HG03558 (cell line): ENCODE measurements at regions not wholly inside any gene's neighbourhood (a gene's known extent, or its start where the extent isn't known, plus 50 kb on each side); places are given as distances from the start of the nearest gene placed in this dataset.
"Not testable (repeated sequence)": the region's sequence is repeated elsewhere in the genome, so short reads cannot be mapped to it uniquely, and the experiment has no call there.

Experiments used
- ATAC-seq: cut with Tn5 transposase; IDR thresholded peaks from one replicate; pipeline ENCODE4 v1.9.1; 2021; ENCODE audit warnings: moderate number of reproducible peaks; ENCODE audit not compliant: unreplicated experiment; ENCODE audit errors: extremely low read depth

DNA sequence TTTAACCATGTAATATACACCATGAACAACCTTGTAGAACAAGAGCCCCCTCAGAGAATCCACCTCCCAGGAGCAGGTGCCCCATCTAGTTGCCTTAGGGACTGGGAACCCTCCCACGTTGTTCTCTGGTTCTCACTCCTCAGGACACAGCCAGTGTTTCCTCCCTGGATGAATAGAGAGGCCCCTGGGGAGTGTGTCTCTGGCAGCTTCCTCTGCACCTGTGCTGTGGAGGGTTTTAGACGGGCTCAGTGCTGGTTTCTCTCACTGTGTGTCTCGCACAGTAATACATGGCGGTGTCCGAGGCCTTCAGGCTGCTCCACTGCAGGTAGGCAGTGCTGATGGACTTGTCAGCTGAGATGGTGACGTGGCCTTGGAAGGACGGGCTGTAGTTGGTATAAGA is 581.3 kb downstream of the TMEM121 start:
- no peak for ATAC-seq

DNA sequence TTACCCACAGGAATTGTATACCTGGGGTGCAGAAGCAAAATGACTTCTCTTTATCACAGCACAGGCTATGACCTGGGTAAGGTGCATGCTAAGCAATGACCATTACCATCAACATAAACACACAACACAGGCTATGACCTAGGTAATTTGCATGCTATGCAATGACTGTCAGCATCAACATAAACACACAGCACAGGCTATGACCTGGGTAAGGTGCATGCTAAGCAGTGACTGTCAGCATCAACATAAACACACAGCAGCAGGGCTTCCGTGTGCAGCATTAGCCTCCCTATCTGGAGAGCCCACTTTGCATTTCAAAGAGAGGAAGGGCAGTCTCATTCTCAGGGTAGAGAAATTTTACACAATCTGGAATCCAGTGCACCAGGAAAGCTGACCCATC is 583.0 kb downstream of the TMEM121 start:
- no peak for ATAC-seq

DNA sequence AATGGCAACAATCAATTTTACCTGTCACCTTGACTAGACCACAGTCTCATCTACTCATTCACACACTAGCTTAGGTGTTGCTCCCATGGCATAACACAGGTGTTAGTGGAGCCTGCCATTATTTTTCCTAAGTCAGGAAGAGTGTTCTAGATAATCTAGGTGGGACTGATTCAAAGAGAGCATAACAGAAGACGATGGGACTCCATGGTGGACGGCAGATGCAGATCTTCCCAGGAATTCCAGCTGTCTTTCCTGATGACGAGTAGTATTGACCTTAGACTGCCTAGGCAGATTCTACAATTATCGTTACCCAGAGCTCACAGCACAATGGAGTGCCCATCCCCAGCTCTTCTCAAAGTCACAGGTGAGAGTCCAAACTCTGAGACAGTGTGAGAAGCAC is 589.0 kb downstream of the TMEM121 start:
- no peak for ATAC-seq

DNA sequence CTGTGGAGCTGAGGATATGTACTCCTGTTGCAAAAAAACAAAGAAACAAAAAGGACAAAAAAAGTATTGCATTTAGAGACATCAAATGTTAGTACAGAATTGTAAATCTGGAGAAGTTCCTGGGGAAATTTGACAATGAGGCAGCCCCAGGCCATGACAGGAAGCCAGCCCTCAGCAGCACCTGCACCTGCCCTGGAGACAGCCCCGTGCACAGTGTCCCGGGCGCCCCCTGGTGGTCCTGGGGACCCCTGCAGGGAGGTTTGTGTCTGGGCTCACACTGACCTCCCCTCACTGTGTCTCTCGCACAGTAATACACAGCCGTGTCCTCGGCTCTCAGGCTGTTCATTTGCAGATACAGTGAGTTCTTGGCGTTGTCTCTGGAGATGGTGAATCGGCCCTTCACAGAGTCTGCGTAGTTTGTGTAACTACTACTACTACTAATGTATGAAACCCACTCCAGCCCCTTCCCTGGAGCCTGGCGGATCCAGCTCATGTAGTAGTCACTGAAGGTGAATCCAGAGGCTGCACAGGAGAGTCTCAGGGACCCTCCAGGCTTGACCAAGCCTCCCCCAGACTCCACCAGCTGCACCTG is 590.1 kb downstream of the TMEM121 start:
- ATAC-seq, result not testable (repeated sequence)

DNA sequence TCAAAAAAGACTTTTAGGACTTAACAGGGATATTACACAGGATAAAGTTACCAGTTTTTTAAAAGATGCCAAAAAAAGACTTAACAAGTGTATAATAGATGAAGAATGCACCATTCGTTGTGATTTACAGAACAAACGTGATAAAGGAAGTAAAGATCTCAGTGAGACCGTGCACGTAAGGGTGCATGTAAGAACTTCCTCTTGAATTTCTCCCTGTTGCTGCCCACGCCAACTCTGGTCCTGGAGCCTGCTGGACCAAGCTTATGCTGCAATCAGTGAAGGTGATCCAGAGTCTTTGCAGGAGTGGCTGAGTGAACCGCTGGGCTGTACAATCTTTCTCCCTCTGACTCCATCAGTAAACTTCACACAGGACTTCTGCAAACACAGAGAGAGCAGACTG is 593.7 kb downstream of the TMEM121 start:
- no peak for ATAC-seq

DNA sequence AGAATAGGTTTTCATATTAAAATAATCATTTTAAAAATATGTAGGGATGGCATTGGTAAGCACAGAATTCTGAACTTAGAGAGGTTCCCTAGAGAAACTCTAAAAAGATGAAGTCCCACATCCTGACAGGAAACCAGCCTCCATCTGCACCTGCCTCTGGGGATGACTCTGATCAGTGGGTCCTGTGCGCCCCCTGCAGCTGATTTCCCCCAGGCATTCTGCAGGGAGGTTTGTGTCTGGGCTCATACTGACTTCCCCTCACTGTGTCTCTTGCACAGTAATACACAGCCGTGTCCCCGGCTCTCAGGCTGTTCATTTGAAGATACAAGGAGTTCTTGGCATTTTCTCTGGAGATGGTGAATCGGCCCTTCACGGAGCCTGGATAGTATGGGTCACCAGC is 602.9 kb downstream of the TMEM121 start:
- ATAC-seq, result no peak

DNA sequence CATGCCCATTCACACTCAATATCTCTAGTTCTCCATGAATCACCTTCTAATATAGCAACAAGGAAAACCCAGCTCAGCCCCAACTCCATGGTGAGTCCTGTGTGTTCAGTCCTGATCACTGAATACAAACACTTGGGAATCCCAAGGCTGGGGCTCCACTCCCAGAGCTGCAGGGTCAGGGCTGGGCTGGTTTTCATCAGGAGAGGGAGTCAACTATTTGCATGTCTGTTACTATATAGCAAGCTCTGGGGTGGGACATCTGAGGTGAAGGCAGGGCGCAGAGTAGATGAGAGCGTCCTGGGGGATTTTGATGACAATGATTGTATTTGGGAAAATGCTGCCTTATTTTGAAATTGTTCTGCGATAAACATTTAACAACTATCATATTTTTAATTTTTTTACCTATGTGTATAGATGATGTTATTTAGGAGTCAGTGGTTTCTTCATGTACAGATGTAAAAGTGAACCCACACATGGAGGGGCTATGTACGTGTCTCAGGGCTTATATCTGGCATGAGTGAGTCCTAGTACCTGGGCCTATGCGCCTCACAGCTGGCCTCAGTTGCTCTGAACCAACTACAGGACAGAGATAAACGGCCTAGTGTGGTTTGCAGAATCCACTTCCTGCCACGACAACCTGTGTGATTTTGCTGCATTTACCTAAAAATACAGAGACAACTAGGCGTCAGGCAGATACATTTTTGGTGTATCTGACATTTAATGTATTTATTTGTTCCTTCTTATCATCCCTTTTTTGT is 603.7 kb downstream of the TMEM121 start:
- ATAC-seq, result not testable (repeated sequence)

DNA sequence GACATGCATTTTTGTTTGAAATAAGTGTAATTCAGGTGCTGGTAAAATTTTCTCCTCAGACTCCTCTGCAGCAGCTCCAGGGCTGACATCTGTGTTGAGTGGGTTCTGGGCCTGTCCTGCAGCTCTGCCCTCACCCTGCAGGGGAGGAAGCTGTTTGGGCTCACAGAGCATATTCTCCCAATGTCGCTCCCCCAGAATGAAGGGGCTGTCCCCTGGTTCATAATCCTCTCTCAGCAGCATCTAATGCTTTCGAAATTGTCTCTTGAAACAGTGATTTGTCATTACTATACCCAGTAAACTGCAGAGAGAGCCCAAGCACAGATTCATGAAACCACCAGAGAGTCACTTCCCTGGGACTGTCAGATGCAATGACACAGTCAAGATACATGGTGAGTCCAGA is 606.7 kb downstream of the TMEM121 start:
- ATAC-seq, result not testable (repeated sequence)

DNA sequence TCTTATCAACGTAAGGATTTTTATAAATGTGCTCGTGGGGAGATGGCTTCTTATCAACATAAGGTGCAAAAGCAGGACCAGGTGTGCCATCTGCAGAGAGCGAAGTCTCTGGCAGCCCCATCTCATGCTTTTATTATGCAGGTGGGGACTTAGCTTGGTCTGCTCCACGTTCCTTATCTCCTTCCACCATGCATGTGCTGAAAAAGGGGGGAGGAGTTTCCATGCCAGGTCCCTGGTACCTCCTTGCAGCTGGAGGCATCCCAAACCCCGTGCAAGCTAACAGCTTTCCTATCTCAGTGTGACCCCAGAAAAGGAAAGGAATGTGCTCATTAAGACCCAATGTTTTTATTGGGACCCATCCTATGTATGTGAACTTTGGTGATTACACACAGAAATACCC is 608.5 kb downstream of the TMEM121 start:
- no peak for ATAC-seq

DNA sequence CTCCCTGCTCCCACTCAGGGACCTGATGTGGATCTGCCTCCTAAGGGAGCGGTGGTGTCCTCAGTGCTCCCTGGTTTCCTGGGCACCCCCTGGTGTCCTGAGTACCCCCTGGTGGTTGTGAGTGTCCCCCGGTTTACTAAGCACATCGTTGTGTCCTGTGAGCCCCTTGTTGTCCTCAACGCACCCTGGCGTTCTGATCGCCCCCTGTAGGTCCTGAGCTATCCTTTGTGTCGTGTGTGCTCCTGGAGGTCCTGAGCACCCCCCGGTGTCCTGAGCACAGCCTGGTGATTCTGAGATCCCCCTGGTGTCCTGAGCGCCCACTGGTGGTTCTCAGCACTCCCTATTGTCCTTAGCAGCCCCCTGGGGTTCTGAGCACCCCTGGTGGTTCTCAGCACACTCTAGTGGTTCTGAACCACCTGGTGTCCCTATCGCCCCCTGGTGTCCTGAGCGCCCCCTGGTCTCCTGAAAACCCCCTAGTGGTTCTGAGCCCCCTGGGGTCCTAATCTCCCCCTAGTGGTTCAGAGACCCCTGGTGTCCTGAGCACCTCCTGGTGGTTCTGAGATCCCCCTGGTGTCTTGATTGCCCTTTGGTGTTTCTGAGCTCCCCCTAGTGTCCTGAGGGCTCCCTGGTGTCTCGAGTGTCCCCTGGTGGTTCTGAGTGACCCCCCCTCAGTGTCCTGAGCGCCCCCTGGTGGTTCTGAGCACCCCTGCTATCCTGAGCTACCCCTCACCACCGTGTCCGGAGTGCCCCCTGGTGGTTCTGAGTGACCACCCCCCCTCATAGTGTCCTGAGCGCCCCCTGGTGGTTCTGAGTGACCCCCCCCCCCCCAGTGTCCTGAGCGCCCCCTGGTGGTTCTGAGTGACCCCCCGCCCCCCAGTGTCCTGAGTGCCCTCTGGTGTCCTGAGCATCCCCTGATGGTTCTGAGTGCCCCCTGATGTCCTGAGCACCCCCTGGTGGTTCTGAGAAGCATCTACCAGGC is 615.1 kb downstream of the TMEM121 start:
- ATAC-seq, result no peak

DNA sequence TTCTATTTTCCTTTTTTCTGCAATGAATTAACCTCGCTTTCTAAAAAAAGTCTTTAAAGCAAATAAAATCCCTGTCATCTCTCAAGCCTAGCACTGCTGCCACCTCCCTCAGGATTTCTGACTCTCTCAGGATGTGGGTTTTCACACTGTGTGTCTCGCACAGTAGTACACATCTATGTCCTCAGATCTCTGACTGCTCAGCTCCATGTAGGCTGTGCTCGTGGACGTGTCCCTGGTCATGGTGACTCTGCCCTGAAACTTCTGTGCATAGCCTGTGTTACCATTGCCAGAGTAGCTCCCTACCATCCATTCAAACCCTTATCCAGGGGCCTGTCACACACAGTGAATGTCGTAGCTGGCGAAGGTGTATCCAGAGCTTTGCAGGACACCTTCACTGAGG is 619.3 kb downstream of the TMEM121 start:
- ATAC-seq, result not testable (repeated sequence)

DNA sequence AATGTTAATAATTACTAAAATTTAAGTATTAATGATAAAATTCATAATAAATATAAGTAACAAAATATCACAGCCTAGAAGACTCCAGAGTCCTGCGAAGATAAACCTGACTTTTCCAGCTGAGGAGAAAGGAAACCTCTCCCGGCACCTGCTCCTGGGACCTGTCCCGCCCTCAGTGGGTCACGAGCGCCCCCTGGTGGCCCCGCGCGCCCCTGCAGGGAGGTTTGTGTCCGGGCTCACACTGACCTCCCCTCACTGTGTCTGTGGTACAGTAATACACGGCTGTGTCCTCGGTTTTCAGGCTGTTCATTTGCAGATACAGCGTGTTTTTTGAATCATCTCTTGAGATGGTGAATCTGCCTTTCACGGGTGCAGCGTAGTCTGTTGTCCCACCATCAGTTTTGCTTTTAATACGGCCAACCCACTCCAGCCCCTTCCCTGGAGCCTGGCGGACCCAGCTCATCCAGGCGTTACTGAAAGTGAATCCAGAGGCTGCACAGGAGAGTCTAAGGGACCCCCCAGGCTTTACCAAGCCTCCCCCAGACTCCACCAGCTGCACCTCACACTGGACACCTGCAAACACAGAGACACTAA is 627.1 kb downstream of the TMEM121 start:
- ATAC-seq, result not testable (repeated sequence)

DNA sequence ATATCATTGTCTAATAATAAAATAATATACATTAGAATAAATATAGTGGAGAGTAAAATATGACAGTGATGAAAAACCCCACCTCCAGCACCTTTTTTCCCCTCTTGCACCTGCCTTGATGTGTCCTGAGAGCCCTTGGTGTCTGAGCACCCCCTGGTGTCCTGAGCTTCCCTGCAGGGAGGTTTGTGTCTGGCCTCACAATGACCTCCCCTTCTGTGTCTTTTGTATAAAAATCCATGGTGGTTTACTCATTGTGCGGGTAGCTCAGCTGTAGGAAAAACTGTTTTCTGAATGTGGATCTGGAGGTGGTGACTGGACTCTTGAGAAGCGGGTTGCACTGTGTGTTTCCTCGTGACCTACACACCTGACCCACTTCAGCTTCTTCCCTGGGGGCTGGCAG is 636.9 kb downstream of the TMEM121 start:
- no peak for ATAC-seq

DNA sequence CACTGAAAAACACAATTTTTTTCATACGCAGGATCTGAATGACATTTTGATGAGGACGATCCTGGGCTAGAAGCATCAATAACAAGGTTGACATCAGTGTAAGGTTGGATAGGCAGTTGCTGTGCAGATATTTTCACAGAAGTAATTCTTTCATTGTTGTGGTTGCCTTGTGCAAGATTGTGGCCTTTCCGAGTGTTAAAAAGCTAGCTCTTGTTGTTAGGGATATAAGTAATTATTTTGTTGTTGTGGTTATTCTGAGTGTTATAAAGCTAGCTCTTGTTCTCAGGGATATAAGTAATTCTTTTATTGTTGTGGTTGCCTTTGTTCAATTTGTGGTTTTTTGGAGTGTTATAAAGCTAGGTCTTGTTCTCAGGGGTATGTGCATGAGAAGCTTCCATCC is 637.4 kb downstream of the TMEM121 start:
- not testable (repeated sequence) for ATAC-seq

DNA sequence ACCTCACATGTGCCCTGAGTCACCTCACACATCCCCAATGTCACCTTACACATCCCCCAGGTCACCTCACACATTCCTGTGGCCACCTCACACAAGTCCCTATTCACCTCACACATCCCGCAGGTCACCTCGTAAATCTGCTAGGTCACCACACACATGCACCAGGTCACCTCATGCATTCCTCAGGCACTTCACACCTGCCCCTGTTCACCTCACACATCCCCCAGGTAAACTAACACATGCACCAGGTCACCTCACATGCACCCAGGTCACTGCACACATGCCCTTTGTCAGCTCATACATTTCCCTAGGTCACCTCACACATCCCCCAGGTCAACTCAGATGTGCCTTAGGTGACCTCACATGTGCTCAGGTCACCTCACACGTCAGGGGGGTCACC is 639.8 kb downstream of the TMEM121 start:
- no peak for ATAC-seq

DNA sequence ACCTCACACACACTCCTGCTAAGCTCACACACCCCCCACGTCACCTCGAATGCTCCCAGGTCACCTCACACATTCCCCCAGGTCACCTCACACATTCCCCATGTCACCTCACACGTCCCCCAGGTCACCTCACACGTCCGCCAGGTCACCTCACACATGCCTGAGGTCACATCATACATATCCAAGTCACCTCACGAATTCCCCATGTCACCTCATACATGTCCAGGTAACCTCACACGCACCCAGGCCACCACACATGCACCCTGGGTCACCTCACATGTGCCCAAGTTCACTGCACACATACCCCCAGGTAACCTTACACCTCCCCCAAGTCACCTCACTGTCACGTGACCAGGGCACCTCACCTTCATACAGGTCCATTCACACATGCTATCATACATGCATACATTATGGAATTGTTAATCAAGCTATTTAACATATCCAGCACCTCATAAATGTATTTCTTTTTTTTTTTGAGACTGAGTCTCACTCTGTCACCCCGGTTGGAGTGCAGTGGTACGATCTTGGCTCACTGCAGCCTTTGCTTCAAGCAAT is 640.3 kb downstream of the TMEM121 start:
- no peak for ATAC-seq

DNA sequence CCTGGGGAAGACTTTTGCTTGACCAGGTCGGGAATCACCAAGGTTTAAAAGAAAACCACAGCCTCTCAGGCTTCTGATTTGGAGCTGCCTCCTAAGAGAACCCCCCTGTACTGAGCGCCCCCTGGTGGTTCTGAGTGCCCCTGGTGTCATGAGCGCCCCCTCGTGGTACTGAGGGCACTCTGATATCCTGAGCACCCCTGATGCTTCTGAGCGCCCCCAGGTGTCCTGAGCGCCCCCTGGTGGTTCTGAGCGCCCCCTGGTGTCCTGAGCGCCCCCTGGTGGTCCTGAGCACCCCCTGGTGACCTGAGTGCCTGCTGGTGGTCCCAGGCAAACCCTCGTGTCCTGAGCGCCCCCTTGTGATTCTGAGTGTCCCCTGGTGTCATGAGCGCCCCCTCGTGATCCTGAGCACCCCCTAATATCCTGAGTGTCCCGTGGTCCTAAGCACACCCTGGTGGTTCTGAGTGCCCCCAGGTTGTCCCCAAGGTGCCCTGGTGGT is 643.8 kb downstream of the TMEM121 start:
- ATAC-seq, result not testable (repeated sequence)

DNA sequence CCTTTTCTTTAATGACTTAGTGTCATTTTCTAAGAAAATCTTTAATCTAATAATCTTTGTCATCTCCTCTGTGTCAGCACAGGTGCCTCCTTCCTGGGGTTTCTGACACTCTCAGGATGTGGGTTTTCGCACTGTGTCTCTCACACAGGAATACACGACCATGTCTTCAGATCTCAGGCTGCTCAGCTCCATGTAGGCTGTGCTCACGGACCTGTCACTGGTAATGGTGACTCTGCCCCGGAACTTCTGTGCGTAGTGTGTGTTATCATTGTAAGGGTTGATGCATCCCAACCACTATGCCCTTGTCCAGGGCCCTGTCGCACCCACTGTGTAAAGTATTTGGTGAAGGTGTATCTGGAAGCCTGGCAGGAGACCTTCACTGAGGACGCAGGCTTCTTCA is 647.8 kb downstream of the TMEM121 start:
- no peak for ATAC-seq

DNA sequence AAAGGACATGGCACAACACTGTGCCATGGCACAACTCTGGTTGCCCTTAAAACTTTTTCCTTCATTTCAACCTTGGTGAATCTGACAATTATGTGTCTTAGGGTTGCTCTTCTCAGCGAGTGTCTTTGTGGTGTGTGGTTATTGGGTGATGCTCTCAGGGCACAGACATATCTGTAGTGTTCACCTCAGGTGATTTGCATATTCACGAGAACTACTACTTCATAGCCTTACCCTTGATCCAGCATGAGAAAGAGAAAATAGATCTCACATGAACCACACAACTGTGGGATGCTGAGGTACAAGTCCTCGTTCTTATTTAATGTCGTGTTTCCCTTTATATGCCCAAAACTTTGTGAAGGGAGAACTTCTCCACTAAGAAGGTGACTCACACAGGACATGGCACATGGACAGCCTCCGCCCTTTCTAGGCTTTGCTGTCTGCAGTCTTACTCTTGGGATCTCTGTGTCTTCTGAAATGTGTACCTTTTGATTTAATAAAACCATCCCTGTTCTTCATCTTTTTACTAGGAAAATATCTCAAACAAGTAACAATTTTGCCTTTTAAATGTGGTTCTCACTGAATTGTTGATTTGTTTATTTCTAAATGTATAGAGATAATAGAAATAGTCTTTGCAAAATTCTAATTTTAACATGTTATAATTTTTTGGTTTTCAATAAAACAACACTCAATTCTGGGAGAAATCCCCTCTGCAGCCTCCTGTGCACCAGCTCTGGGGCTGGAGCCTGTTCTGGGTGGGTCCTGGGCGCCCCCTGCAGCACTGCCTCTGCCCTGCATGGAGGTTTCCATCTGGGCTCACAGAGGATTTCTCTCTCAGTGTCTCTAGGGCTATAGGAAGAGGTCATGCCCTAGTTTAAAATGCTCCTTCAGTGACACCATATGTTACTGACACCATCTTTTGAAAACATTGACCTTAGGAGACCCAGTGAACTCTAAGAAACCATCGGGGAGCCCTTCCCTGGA is 651.2 kb downstream of the TMEM121 start:
- ATAC-seq, result not testable (repeated sequence)
